Tibial nerve (tissue), 4 donors: ENCODE measurements at regions not wholly inside any gene's neighbourhood (a gene's known extent, or its start where the extent isn't known, plus 50 kb on each side); places are given as distances from the start of the nearest gene placed in this dataset.

Experiments used
- EP300 ChIP-seq, 2 donors: sonication (generic); formaldehyde crosslinking; IDR thresholded peaks; one replicate each; pipeline ENCODE4 v1.6.1; 2017; ENCODE audit warnings: antibody characterized with exemption in 2 of 2, mild to moderate bottlenecking in 1 of 2
- POLR2A ChIP-seq, 2 donors: fragments of 450-650 bp; IDR thresholded peaks; one replicate each; pipeline ENCODE4 v1.6.1; 2017; ENCODE audit warnings: antibody characterized with exemption in 2 of 2, mild to moderate bottlenecking in 2 of 2, moderate library complexity in 2 of 2
- TF ChIP-seq, protein P1 (sequence below), 5 experiments: fragments of 200-600 bp in 3 of 5; fragments of 450-650 bp in 2 of 5; sonication (generic) in 3 of 5; IDR thresholded peaks; one replicate each; pipeline ENCODE4 v1.5.1; 2016 to 2019; ENCODE audit warnings: antibody characterized with exemption in 5 of 5, mild to moderate bottlenecking in 3 of 5, moderate library complexity in 2 of 5

DNA sequence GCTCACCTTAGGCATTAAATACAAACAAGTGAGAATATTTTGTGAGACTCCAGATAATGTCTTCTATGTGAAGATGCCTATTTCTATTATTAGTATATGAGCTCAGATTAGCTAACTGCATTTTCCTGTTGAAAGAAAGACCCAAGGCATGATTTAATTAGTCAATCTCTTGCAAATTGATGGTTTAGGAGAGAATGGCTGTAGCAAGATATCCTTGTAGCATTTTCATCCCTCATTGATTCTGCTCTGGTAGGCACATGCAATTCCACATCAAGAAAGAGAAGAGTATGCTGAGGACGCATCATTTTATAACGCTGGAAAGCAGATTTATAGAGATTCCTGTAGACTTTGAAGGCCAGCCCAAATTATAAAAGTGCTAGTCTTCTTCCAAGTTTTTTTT is 332.0 kb downstream of the SOX11 start:
- TF ChIP-seq, protein P1, sequence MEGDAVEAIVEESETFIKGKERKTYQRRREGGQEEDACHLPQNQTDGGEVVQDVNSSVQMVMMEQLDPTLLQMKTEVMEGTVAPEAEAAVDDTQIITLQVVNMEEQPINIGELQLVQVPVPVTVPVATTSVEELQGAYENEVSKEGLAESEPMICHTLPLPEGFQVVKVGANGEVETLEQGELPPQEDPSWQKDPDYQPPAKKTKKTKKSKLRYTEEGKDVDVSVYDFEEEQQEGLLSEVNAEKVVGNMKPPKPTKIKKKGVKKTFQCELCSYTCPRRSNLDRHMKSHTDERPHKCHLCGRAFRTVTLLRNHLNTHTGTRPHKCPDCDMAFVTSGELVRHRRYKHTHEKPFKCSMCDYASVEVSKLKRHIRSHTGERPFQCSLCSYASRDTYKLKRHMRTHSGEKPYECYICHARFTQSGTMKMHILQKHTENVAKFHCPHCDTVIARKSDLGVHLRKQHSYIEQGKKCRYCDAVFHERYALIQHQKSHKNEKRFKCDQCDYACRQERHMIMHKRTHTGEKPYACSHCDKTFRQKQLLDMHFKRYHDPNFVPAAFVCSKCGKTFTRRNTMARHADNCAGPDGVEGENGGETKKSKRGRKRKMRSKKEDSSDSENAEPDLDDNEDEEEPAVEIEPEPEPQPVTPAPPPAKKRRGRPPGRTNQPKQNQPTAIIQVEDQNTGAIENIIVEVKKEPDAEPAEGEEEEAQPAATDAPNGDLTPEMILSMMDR (IDR thresholded peaks at IDR 0.05), result no peak
- TF ChIP-seq POLR2A (IDR thresholded peaks at IDR 0.05) (no peak), EP300 (IDR thresholded peaks at IDR 0.05) (no peak)
